ENCODE measurements at regions not wholly inside any gene's neighbourhood (a gene's known extent, or its start where the extent isn't known, plus 50 kb on each side); places are given as distances from the start of the nearest gene placed in this dataset.

GRCh38 chr2:41145066-41145465 is 693.2 kb upstream of the SLC8A1 start:
- no peaks in the 10 kb centered on the region for H3K9me3 Mint-ChIP-seq
- intact Hi-C loops (cut with micrococcal nuclease) = no loop called here
- no peak for DNase-seq (ENCODE audit: low spot score)
- no peaks in the 10 kb centered on the region for H3K36me3 Mint-ChIP-seq (ENCODE audit: low read depth)
- H3K4me3 Mint-ChIP-seq = no peak overlapping the region
- H3K27me3 Mint-ChIP-seq (ENCODE audit: insufficient read depth) = no peaks in the 10 kb centered on the region
- no peaks in the 10 kb centered on the region for H3K4me1 Mint-ChIP-seq (ENCODE audit: low read depth)
- H3K27ac Mint-ChIP-seq = no peak overlapping the region

- DNase-seq (ENCODE audit: low spot score) = no peak
- intact Hi-C loops (cut with micrococcal nuclease) = no loop called here
- Mint-ChIP-seq H3K9me3 (no peaks in the 10 kb centered on the region), H3K27ac (no peak overlapping the region), H3K27me3 (ENCODE audit: insufficient read depth) (no peaks in the 10 kb centered on the region), H3K36me3 (ENCODE audit: low read depth) (no peaks in the 10 kb centered on the region), H3K4me3 (no peak overlapping the region), H3K4me1 (ENCODE audit: low read depth) (no peaks in the 10 kb centered on the region)
Measured at GRCh38 chr2:41149054-41149453, 697.2 kb upstream of the SLC8A1 start.

GRCh38 chr2:41151746-41152145 is 699.9 kb upstream of the SLC8A1 start:
- no peaks in the 10 kb centered on the region for H3K9me3 Mint-ChIP-seq
- no peaks in the 10 kb centered on the region for H3K4me1 Mint-ChIP-seq (ENCODE audit: low read depth)
- intact Hi-C loops (cut with micrococcal nuclease) = no loop called here
- no peaks in the 10 kb centered on the region for H3K36me3 Mint-ChIP-seq (ENCODE audit: low read depth)
- H3K4me3 Mint-ChIP-seq = no peak overlapping the region
- H3K27ac Mint-ChIP-seq = no peak overlapping the region
- no peaks in the 10 kb centered on the region for H3K27me3 Mint-ChIP-seq (ENCODE audit: insufficient read depth)
- DNase-seq (ENCODE audit: low spot score) = no peak

- no peak for DNase-seq (ENCODE audit: low spot score)
- Mint-ChIP-seq H3K9me3 (no peaks in the 10 kb centered on the region), H3K27ac (no peak overlapping the region), H3K4me1 (ENCODE audit: low read depth) (no peaks in the 10 kb centered on the region), H3K4me3 (no peak overlapping the region), H3K36me3 (ENCODE audit: low read depth) (no peaks in the 10 kb centered on the region), H3K27me3 (ENCODE audit: insufficient read depth) (no peaks in the 10 kb centered on the region)
- intact Hi-C loops (cut with micrococcal nuclease) = no loop called here
Measured at GRCh38 chr2:41152318-41152717, 700.4 kb upstream of the SLC8A1 start.

GRCh38 chr2:41160439-41160838 is 708.5 kb upstream of the SLC8A1 start:
- H3K27ac Mint-ChIP-seq = no peak overlapping the region
- H3K27me3 Mint-ChIP-seq (ENCODE audit: insufficient read depth) = no peaks in the 10 kb centered on the region
- intact Hi-C loops (cut with micrococcal nuclease) = no loop called here
- H3K4me3 Mint-ChIP-seq = no peak overlapping the region
- DNase-seq (ENCODE audit: low spot score) = no peak
- H3K36me3 Mint-ChIP-seq (ENCODE audit: low read depth) = no peaks in the 10 kb centered on the region
- H3K4me1 Mint-ChIP-seq (ENCODE audit: low read depth) = no peaks in the 10 kb centered on the region
- H3K9me3 Mint-ChIP-seq = no peaks in the 10 kb centered on the region

GRCh38 chr2:41167014-41167413 is 715.1 kb upstream of the SLC8A1 start:
- H3K27ac Mint-ChIP-seq = no peak overlapping the region
- no peak for DNase-seq (ENCODE audit: low spot score)
- no peak overlapping the region for H3K4me3 Mint-ChIP-seq
- H3K9me3 Mint-ChIP-seq = no peaks in the 10 kb centered on the region
- H3K4me1 Mint-ChIP-seq (ENCODE audit: low read depth) = no peaks in the 10 kb centered on the region
- no peaks in the 10 kb centered on the region for H3K27me3 Mint-ChIP-seq (ENCODE audit: insufficient read depth)
- intact Hi-C loops (cut with micrococcal nuclease) = no loop called here
- no peaks in the 10 kb centered on the region for H3K36me3 Mint-ChIP-seq (ENCODE audit: low read depth)

- DNase-seq (ENCODE audit: low spot score) = no peak
- Mint-ChIP-seq H3K36me3 (ENCODE audit: low read depth) (no peaks in the 10 kb centered on the region), H3K4me1 (ENCODE audit: low read depth) (no peaks in the 10 kb centered on the region), H3K4me3 (no peak overlapping the region), H3K9me3 (no peaks in the 10 kb centered on the region), H3K27me3 (ENCODE audit: insufficient read depth) (no peaks in the 10 kb centered on the region), H3K27ac (no peak overlapping the region)
- intact Hi-C loops (cut with micrococcal nuclease) = no loop called here
Measured at GRCh38 chr2:41169744-41170143, 717.9 kb upstream of the SLC8A1 start.

GRCh38 chr2:41170589-41170988 is 718.7 kb upstream of the SLC8A1 start:
- Mint-ChIP-seq H3K27me3 (ENCODE audit: insufficient read depth) (no peaks in the 10 kb centered on the region), H3K9me3 (no peaks in the 10 kb centered on the region), H3K36me3 (ENCODE audit: low read depth) (no peaks in the 10 kb centered on the region), H3K4me1 (ENCODE audit: low read depth) (no peaks in the 10 kb centered on the region), H3K4me3 (no peak overlapping the region), H3K27ac (no peak overlapping the region)
- DNase-seq (ENCODE audit: low spot score) = no peak
- intact Hi-C loops (cut with micrococcal nuclease) = no loop called here

GRCh38 chr2:41180387-41180786 is 728.5 kb upstream of the SLC8A1 start:
- Mint-ChIP-seq H3K4me3 (no peak overlapping the region), H3K36me3 (ENCODE audit: low read depth) (no peaks in the 10 kb centered on the region), H3K27ac (no peak overlapping the region), H3K4me1 (ENCODE audit: low read depth) (no peaks in the 10 kb centered on the region), H3K27me3 (ENCODE audit: insufficient read depth) (no peaks in the 10 kb centered on the region), H3K9me3 (no peaks in the 10 kb centered on the region)
- intact Hi-C loops (cut with micrococcal nuclease) = no loop called here
- DNase-seq (ENCODE audit: low spot score) = no peak

GRCh38 chr2:41182961-41183360 is 731.1 kb upstream of the SLC8A1 start:
- Mint-ChIP-seq H3K36me3 (ENCODE audit: low read depth) (no peaks in the 10 kb centered on the region), H3K4me3 (no peak overlapping the region), H3K27ac (no peak overlapping the region), H3K9me3 (no peaks in the 10 kb centered on the region), H3K4me1 (ENCODE audit: low read depth) (no peaks in the 10 kb centered on the region), H3K27me3 (ENCODE audit: insufficient read depth) (no peaks in the 10 kb centered on the region)
- no peak for DNase-seq (ENCODE audit: low spot score)
- intact Hi-C loops (cut with micrococcal nuclease) = no loop called here

GRCh38 chr2:41187376-41188122 is 735.7 kb upstream of the SLC8A1 start:
- H3K27me3 Mint-ChIP-seq (ENCODE audit: insufficient read depth) = no peaks in the 10 kb centered on the region
- no peak overlapping the region for H3K4me3 Mint-ChIP-seq
- no peaks in the 10 kb centered on the region for H3K36me3 Mint-ChIP-seq (ENCODE audit: low read depth)
- H3K27ac Mint-ChIP-seq = no peak overlapping the region
- intact Hi-C loops (cut with micrococcal nuclease) = no loop called here
- no peaks in the 10 kb centered on the region for H3K9me3 Mint-ChIP-seq
- DNase-seq (ENCODE audit: low spot score) = no peak
- no peaks in the 10 kb centered on the region for H3K4me1 Mint-ChIP-seq (ENCODE audit: low read depth)

- intact Hi-C loops (cut with micrococcal nuclease) = no loop called here
- no peaks in the 10 kb centered on the region for H3K4me1 Mint-ChIP-seq (ENCODE audit: low read depth)
Measured at GRCh38 chr2:41194230-41194629, 742.3 kb upstream of the SLC8A1 start.

GRCh38 chr2:41197781-41198180 is 745.9 kb upstream of the SLC8A1 start:
- intact Hi-C loops (cut with micrococcal nuclease) = no loop called here
- Mint-ChIP-seq H3K27me3 (ENCODE audit: insufficient read depth) (no peaks in the 10 kb centered on the region), H3K36me3 (ENCODE audit: low read depth) (no peaks in the 10 kb centered on the region), H3K27ac (no peak overlapping the region), H3K4me1 (ENCODE audit: low read depth) (no peaks in the 10 kb centered on the region), H3K4me3 (no peak overlapping the region), H3K9me3 (no peaks in the 10 kb centered on the region)
- no peak for DNase-seq (ENCODE audit: low spot score)

More at GRCh38 chr2:41194230-41194629, 742.3 kb upstream of the SLC8A1 start:
- H3K36me3 Mint-ChIP-seq (ENCODE audit: low read depth) = no peaks in the 10 kb centered on the region
- no peak overlapping the region for H3K27ac Mint-ChIP-seq
- no peaks in the 10 kb centered on the region for H3K27me3 Mint-ChIP-seq (ENCODE audit: insufficient read depth)
- no peaks in the 10 kb centered on the region for H3K9me3 Mint-ChIP-seq
- H3K4me3 Mint-ChIP-seq = no peak overlapping the region
- no peak for DNase-seq (ENCODE audit: low spot score)

GRCh38 chr2:41199334-41199733 is 747.4 kb upstream of the SLC8A1 start:
- H3K27ac Mint-ChIP-seq = no peak overlapping the region
- no peaks in the 10 kb centered on the region for H3K36me3 Mint-ChIP-seq (ENCODE audit: low read depth)
- DNase-seq (ENCODE audit: low spot score) = no peak
- intact Hi-C loops (cut with micrococcal nuclease) = no loop called here
- H3K4me3 Mint-ChIP-seq = no peak overlapping the region
- no peaks in the 10 kb centered on the region for H3K4me1 Mint-ChIP-seq (ENCODE audit: low read depth)
- no peaks in the 10 kb centered on the region for H3K9me3 Mint-ChIP-seq
- H3K27me3 Mint-ChIP-seq (ENCODE audit: insufficient read depth) = no peaks in the 10 kb centered on the region

Data from activated T-helper 1 cell treated with anti-CD3 and anti-CD28 coated beads, Interleukin-12 subunit alpha, Interleukin-12 subunit beta, Interleukin-2, Interleukin-4 antibody, amounts not matched to agents 30 ng/mL and 10 ng/mL and 1 ng/mL, durations not matched to agents 14 hours and 24 hours and 36 hours (primary cell).